GM12892 (cell line): ENCODE measurements at regions not wholly inside any gene's neighbourhood (a gene's known extent, or its start where the extent isn't known, plus 50 kb on each side); places are given as distances from the start of the nearest gene placed in this dataset.
"Not testable (repeated sequence)": the region's sequence is repeated elsewhere in the genome, so short reads cannot be mapped to it uniquely, and the experiment has no call there.

Source experiments
- DNase-seq: peaks from one replicate; pipeline ENCODE4 v3.0.0; 2011; ENCODE audit not compliant: insufficient read length
- FAIRE-seq: peaks from 2 replicates; lab custom pipeline; 2011; peaks lifted over from hg19 to GRCh38; lab: Jason Lieb, UNC
- POLR2A ChIP-seq: IDR thresholded peaks from 2 replicates; pipeline ENCODE4 v1.6.1; 2011; ENCODE audit warnings: low read depth, low read length, control low read depth
- POLR2AphosphoS5 ChIP-seq: IDR thresholded peaks from 2 replicates; pipeline ENCODE4 v1.6.1; 2011; ENCODE audit warnings: low read depth, low read length, control low read depth
- TAF1 ChIP-seq: IDR thresholded peaks from 2 replicates; pipeline ENCODE4 v1.6.1; 2011; ENCODE audit warnings: low read depth, mild to moderate bottlenecking, control low read depth, low read length, borderline replicate concordance

DNA sequence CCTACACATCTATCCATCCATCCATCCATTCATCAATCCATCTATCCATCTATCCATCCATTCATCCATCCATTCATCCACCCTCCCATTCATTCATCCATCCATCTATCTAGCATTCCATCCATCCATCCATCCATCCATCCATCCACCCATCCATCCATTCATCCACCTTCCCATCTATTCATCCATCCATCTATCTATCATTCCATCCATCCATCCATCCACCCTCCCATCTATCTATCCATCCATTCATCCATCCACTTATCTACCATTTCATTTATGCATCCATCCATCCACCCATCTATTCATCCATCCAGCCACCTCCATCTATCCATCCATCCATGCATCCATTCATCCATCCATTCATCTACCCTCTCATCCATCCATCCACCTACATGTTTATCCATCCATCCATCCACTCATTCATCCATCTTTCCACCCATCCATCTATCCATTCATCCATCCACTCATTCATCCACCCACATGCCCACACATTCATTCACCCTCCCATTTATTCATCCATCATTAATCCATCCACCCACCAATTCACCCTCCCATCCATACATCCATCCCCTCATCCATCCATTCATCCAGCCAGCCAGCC, 258.5 kb downstream of the CRLF2 start:
- FAIRE-seq (no peak), DNase-seq (no peak)
- TF ChIP-seq POLR2A (no peak), TAF1 (no peak), POLR2AphosphoS5 (no peak)

DNA sequence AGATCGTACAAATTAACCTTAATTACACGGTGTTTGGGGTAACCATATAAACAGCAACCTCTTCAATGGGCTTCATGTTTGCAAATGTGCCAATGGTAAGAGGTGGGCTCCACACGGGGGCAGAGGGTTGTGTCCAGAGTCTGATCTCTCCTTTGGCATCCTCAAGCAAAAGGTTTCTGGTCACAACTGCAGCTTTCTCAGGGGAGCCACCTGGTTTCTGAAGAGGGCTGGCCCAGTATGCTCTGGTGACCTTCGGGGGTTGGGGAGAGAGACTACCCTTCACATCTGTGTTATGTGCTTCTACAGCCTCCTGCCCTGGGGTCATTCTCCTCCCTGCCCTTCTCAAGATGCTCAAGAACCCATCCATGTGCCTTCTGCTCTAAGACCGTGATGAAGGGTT, 259.6 kb downstream of the CRLF2 start:
- TF ChIP-seq POLR2A, result no peak
- TF ChIP-seq TAF1, result no peak
- TF ChIP-seq POLR2AphosphoS5, result no peak
- FAIRE-seq (no peak), DNase-seq (no peak)

GRCh38 chrX:947262-947661, 265.2 kb downstream of the CRLF2 start:
- not testable (repeated sequence) for FAIRE-seq, DNase-seq

DNA sequence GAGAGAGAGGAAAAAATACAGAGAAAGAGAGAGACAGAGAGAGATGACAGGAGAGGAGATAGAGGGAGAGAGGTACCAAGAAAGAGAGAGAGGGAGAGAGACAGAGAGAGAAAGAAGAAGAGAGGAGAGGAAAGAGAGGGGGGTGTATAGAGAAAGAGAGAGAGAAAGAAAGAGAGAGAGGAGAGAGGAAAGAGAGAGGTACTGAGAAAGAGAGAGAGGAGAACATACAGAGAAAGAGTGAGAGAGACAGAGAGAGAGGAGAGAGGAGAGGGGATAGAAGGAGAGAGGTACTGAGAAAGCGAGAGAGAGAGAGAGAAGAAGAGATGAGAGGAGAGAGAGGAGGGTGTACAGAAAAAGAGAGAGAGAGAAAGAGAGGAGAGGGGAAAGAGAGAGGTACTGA, 269.4 kb downstream of the CRLF2 start:
- no peak for FAIRE-seq

GRCh38 chrX:940691-941090, 271.8 kb downstream of the CRLF2 start:
- DNase-seq (no peak), FAIRE-seq (no peak)
- no peak for TF ChIP-seq TAF1
- TF ChIP-seq POLR2A, result no peak
- TF ChIP-seq POLR2AphosphoS5, result no peak

More for the DNA sequence above, 269.4 kb downstream of the CRLF2 start:
- no peak for DNase-seq
- no peak for TF ChIP-seq POLR2A

- TF ChIP-seq TAF1 (no peak), POLR2A (no peak), POLR2AphosphoS5 (no peak)
- FAIRE-seq, result no peak
- DNase-seq, result no peak
Measured at GRCh38 chrX:936979-937769, 275.3 kb downstream of the CRLF2 start.

DNA sequence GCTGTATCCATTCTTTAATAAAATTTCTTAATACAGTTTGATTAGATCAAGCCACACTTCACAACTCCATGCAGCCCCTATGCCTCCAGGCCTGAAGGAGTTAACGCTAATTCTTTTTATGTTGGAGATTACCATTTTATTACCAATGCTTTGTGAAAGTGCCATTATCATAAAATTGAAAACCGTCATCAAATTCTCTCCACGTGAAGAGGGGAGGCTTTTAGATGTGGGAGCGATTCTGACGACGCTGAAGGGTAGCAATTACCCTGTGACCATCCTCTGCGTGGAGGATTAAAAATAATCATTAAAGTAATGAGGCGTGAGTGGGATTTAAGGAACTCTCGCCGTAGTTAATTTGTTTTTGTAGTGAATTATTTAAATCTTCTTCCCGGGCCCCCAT, 278.8 kb downstream of the CRLF2 start:
- FAIRE-seq, result no peak
- no peak for DNase-seq
- TF ChIP-seq POLR2A (no peak), POLR2AphosphoS5 (no peak), TAF1 (no peak)

DNA sequence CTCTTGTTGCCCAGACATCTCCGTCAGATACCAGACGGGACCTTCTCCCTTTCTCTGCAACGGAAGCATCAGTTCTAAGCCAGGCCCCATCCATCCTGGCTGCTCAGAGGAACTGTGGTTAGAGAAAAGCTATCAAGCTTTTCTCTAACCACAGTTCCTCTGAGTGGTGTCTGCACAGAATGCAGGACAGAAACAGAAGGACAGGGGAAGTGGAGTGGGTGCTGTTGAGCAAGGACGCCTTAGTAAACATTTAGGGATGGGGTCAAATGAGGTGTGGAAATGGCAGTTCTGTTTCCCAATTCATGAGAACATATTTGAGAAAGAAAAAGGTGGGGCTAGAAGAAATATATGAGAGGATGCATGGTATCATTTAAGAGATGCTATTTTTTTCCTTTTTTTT, 283.8 kb downstream of the CRLF2 start:
- no peak for FAIRE-seq
- TF ChIP-seq POLR2A, result no peak
- TF ChIP-seq POLR2AphosphoS5, result no peak
- TF ChIP-seq TAF1, result no peak
- DNase-seq, result no peak

- FAIRE-seq (no peak), DNase-seq (no peak)
- no peak for TF ChIP-seq TAF1
Measured at GRCh38 chrX:926991-927390, 285.5 kb downstream of the CRLF2 start.

GRCh38 chrX:926070-926469, 286.4 kb downstream of the CRLF2 start:
- DNase-seq (no peak), FAIRE-seq (no peak)
- TF ChIP-seq TAF1 (no peak), POLR2AphosphoS5 (no peak), POLR2A (no peak)

GRCh38 chrX:925652-926061, 286.8 kb downstream of the CRLF2 start:
- FAIRE-seq (no peak), DNase-seq (no peak)
- TF ChIP-seq POLR2A (no peak), POLR2AphosphoS5 (no peak), TAF1 (no peak)

GRCh38 chrX:925094-925493, 287.4 kb downstream of the CRLF2 start:
- TF ChIP-seq POLR2A (no peak), TAF1 (no peak), POLR2AphosphoS5 (no peak)
- no peak for FAIRE-seq
- no peak for DNase-seq
